ENCODE measurements at regions not wholly inside any gene's neighbourhood (a gene's known extent, or its start where the extent isn't known, plus 50 kb on each side); places are given as distances from the start of the nearest gene placed in this dataset.

- Histone ChIP-seq H3K79me1 (ENCODE audit: low read depth, low read length) (no peaks in the 10 kb centered on the region), H3K4me1 (replicated peaks in 1 of 4; ENCODE audit: control insufficient read depth in 3 of 4, insufficient read depth in 4 of 4, low read length in 3 of 4) (no peaks in the 10 kb centered on the region), H2BK5ac (ENCODE audit: low read depth, low read length) (no peak overlapping the region), H3K79me2 (ENCODE audit: control insufficient read depth in 1 of 2, insufficient read depth in 2 of 2, low read length in 2 of 2) (no peaks in the 10 kb centered on the region; a peak in 1 of 4 replicates), H3K27me3 (replicated peaks in 1 of 4; ENCODE audit: control insufficient read depth in 3 of 4, extremely low read depth in 1 of 4, insufficient read depth in 3 of 4, low read length in 3 of 4) (no peaks in the 10 kb centered on the region), H2BK15ac (ENCODE audit: low read length) (no peak overlapping the region), H3K14ac (ENCODE audit: insufficient read length) (no peak overlapping the region), H3K4ac (replicated peaks; ENCODE audit: insufficient read length, low read depth, low read length) (no peak overlapping the region), H3K9me3 (ENCODE audit: insufficient read depth in 2 of 2, low read depth in 1 of 2, low read length in 1 of 2) (no peaks in the 10 kb centered on the region), H3K4me2 (ENCODE audit: insufficient read depth in 1 of 2, low read depth in 2 of 2, low read length in 2 of 2) (no peak overlapping the region), H3K18ac (ENCODE audit: extremely low read depth, low read length) (no peak overlapping the region), H4K8ac (ENCODE audit: extremely low read depth, insufficient read depth, low read length) (no peak overlapping the region), H2BK20ac (ENCODE audit: low read length) (no peak overlapping the region), H3K4me3 (ENCODE audit: extremely low read depth in 1 of 4, insufficient read depth in 2 of 4, low read depth in 3 of 4, low read length in 4 of 4) (no peak overlapping the region), H3K56ac (replicated peaks; ENCODE audit: insufficient read length, low read depth, low read length) (no peak overlapping the region), H2AK5ac (ENCODE audit: low read depth, low read length) (no peak overlapping the region), H2AFZ (ENCODE audit: low read length) (no peak overlapping the region), H4K20me1 (replicated peaks in 1 of 2; ENCODE audit: control insufficient read depth in 1 of 2, insufficient read depth in 2 of 2, low read length in 2 of 2) (no peaks in the 10 kb centered on the region), H3K27ac (ENCODE audit: low read depth, low read length) (no peak overlapping the region; the same call in 1 of the 2 replicates), H3K36me3 (ENCODE audit: control insufficient read depth in 2 of 4, insufficient read depth in 4 of 4, low read length in 3 of 4) (no peaks in the 10 kb centered on the region), H4K5ac (ENCODE audit: insufficient read length, low read depth, low read length) (no peak overlapping the region), H3K9ac (replicated peaks in 1 of 4; ENCODE audit: extremely low read depth in 1 of 4, low read depth in 3 of 4, low read length in 3 of 4) (no peak overlapping the region), H4K91ac (replicated peaks; ENCODE audit: insufficient read length, low read length) (no peak overlapping the region), H2BK12ac (ENCODE audit: low read depth, low read length) (no peak overlapping the region), H3K23me2 (ENCODE audit: low read depth, low read length) (no peaks in the 10 kb centered on the region), H2BK120ac (replicated peaks; ENCODE audit: low read depth, low read length) (no peak overlapping the region), H3K23ac (ENCODE audit: insufficient read length) (no peak overlapping the region)
- POLR2A ChIA-PET (ENCODE audit: partially characterized antibody), result no interaction called here
- 89% methylated on average over 10 of the region's 12 CpGs; no CpG with 5 or more reads in 1 of the 2 experiments for WGBS, 2 experiments (ENCODE audit: extremely low coverage in 1 of 2, insufficient coverage in 1 of 2, insufficient read length in 1 of 2, insufficient replicate concordance in 2 of 2, low coverage in 1 of 2, low lambda C conversion rate in 2 of 2, missing lambda C conversion rate in 1 of 2)
- DNase-seq (ENCODE audit: low read depth in 1 of 2, low spot score in 2 of 2) (no peak), FAIRE-seq (no peak)
- TF ChIP-seq GABPA (IDR thresholded peaks at IDR 0.05; ENCODE audit: borderline replicate concordance, insufficient read depth, low read length) (no peak), EZH2 (IDR thresholded peaks at IDR 0.05; ENCODE audit: low read depth, low read length, severe bottlenecking) (no peak), KDM4A (IDR thresholded peaks at IDR 0.05; ENCODE audit: low read depth, low read length, severe bottlenecking) (no peak), RBBP5 (IDR thresholded peaks at IDR 0.05; ENCODE audit: borderline replicate concordance, low read depth, low read length) (no peak), BACH1 (IDR thresholded peaks at IDR 0.05; ENCODE audit: low read length) (no peak), SAP30 (IDR thresholded peaks at IDR 0.05; ENCODE audit: insufficient read depth, insufficient replicate concordance, low read length) (no peak), KDM5A (IDR thresholded peaks at IDR 0.05; ENCODE audit: low read length) (no peak), TAF7 (optimal IDR thresholded peaks at IDR 0.05; ENCODE audit: borderline replicate concordance, low read depth, low read length) (no peak)
- TF ChIP-seq, protein P1, sequence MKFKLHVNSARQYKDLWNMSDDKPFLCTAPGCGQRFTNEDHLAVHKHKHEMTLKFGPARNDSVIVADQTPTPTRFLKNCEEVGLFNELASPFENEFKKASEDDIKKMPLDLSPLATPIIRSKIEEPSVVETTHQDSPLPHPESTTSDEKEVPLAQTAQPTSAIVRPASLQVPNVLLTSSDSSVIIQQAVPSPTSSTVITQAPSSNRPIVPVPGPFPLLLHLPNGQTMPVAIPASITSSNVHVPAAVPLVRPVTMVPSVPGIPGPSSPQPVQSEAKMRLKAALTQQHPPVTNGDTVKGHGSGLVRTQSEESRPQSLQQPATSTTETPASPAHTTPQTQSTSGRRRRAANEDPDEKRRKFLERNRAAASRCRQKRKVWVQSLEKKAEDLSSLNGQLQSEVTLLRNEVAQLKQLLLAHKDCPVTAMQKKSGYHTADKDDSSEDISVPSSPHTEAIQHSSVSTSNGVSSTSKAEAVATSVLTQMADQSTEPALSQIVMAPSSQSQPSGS (IDR thresholded peaks at IDR 0.05; ENCODE audit: low read length), result no peak
- CTCF ChIA-PET (ENCODE audit: partially characterized antibody), result interaction anchor here (1.0 kb wide), 1 partner anchor 15 kb away, joined by 3 read pairs; no protein-coding TSS in a partner anchor
Measured at GRCh38 chr5:2178071-2178477, 295.3 kb upstream of the IRX4 start.

All from H1 (cell line).